ENCODE measurements at regions not wholly inside any gene's neighbourhood (a gene's known extent, or its start where the extent isn't known, plus 50 kb on each side); places are given as distances from the start of the nearest gene placed in this dataset.
"Not testable (repeated sequence)": the region's sequence is repeated elsewhere in the genome, so short reads cannot be mapped to it uniquely, and the experiment has no call there.

GRCh38 chr5:136738829-136739228, 373.5 kb upstream of the TRPC7 start:
- no peak for DNase-seq

GRCh38 chr5:136736021-136736420, 370.7 kb upstream of the TRPC7 start:
- no peak for DNase-seq

GRCh38 chr5:136735611-136736010, 370.3 kb upstream of the TRPC7 start:
- DNase-seq, result not testable (repeated sequence)

GRCh38 chr5:136734628-136735027, 369.3 kb upstream of the TRPC7 start:
- no peak for DNase-seq

- no peak for DNase-seq
These were observed 367.4 kb upstream of the TRPC7 start for GRCh38 chr5:136732751-136733150.

- no peak for DNase-seq
These were observed 366.0 kb upstream of the TRPC7 start for GRCh38 chr5:136731241-136731900.

- no peak for DNase-seq
These were observed 365.1 kb upstream of the TRPC7 start for GRCh38 chr5:136730426-136730825.

GRCh38 chr5:136729901-136730355, 364.6 kb upstream of the TRPC7 start:
- no peak for DNase-seq

- no peak for DNase-seq
These were observed 361.2 kb upstream of the TRPC7 start for GRCh38 chr5:136726506-136726905.

- DNase-seq, result no peak
These were observed 358.8 kb upstream of the TRPC7 start for GRCh38 chr5:136724161-136724560.

GRCh38 chr5:136722581-136722980, 357.2 kb upstream of the TRPC7 start:
- DNase-seq, result no peak

- no peak for DNase-seq
These were observed 356.7 kb upstream of the TRPC7 start for GRCh38 chr5:136722086-136722485.

- no peak for DNase-seq
These were observed 355.3 kb upstream of the TRPC7 start for GRCh38 chr5:136720674-136721073.

- DNase-seq, result no peak
These were observed 352.6 kb upstream of the TRPC7 start for GRCh38 chr5:136717917-136718316.

GRCh38 chr5:136714286-136714685, 348.9 kb upstream of the TRPC7 start:
- DNase-seq, result no peak

- DNase-seq, result no peak
These were observed 347.3 kb upstream of the TRPC7 start for GRCh38 chr5:136712628-136713027.

GRCh38 chr5:136710834-136711233, 345.5 kb upstream of the TRPC7 start:
- no peak for DNase-seq

GRCh38 chr5:136703706-136704105, 338.4 kb upstream of the TRPC7 start:
- no peak for DNase-seq

- no peak for DNase-seq
These were observed 337.7 kb upstream of the TRPC7 start for GRCh38 chr5:136703036-136703435.

- no peak for DNase-seq
These were observed 335.8 kb upstream of the TRPC7 start for GRCh38 chr5:136701191-136701590.

GRCh38 chr5:136699651-136700050, 334.3 kb upstream of the TRPC7 start:
- no peak for DNase-seq

- no peak for DNase-seq
These were observed 333.6 kb upstream of the TRPC7 start for GRCh38 chr5:136698970-136699369.

- no peak for DNase-seq
These were observed 328.9 kb upstream of the TRPC7 start for GRCh38 chr5:136694258-136694657.

- no peak for DNase-seq
These were observed 324.2 kb upstream of the TRPC7 start for GRCh38 chr5:136689552-136689951.

GRCh38 chr5:136686192-136686872, 321.0 kb upstream of the TRPC7 start:
- DNase-seq, result no peak

Measured in NCI-H1694 treated with DMSO at 0.1 percent for 48 hours (cell line).